ENCODE measurements at regions not wholly inside any gene's neighbourhood (a gene's known extent, or its start where the extent isn't known, plus 50 kb on each side); places are given as distances from the start of the nearest gene placed in this dataset.

- TF ChIP-seq, protein P1, sequence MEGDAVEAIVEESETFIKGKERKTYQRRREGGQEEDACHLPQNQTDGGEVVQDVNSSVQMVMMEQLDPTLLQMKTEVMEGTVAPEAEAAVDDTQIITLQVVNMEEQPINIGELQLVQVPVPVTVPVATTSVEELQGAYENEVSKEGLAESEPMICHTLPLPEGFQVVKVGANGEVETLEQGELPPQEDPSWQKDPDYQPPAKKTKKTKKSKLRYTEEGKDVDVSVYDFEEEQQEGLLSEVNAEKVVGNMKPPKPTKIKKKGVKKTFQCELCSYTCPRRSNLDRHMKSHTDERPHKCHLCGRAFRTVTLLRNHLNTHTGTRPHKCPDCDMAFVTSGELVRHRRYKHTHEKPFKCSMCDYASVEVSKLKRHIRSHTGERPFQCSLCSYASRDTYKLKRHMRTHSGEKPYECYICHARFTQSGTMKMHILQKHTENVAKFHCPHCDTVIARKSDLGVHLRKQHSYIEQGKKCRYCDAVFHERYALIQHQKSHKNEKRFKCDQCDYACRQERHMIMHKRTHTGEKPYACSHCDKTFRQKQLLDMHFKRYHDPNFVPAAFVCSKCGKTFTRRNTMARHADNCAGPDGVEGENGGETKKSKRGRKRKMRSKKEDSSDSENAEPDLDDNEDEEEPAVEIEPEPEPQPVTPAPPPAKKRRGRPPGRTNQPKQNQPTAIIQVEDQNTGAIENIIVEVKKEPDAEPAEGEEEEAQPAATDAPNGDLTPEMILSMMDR (IDR thresholded peaks at IDR 0.05), result no peak
- TF ChIP-seq POLR2A (IDR thresholded peaks at IDR 0.05) (no peak), EP300 (IDR thresholded peaks at IDR 0.05) (no peak)
Observed at GRCh38 chr19:30219702-30220101, 152.5 kb upstream of the ZNF536 start.

All from tibial nerve (tissue), 4 donors.